SW480 (cell line): ENCODE measurements at regions not wholly inside any gene's neighbourhood (a gene's known extent, or its start where the extent isn't known, plus 50 kb on each side); places are given as distances from the start of the nearest gene placed in this dataset.

Experiments used
- DNase-seq: peaks from one replicate; pipeline ENCODE4 v3.0.0-alpha.2; 2016; ENCODE audit warnings: low spot score

DNA sequence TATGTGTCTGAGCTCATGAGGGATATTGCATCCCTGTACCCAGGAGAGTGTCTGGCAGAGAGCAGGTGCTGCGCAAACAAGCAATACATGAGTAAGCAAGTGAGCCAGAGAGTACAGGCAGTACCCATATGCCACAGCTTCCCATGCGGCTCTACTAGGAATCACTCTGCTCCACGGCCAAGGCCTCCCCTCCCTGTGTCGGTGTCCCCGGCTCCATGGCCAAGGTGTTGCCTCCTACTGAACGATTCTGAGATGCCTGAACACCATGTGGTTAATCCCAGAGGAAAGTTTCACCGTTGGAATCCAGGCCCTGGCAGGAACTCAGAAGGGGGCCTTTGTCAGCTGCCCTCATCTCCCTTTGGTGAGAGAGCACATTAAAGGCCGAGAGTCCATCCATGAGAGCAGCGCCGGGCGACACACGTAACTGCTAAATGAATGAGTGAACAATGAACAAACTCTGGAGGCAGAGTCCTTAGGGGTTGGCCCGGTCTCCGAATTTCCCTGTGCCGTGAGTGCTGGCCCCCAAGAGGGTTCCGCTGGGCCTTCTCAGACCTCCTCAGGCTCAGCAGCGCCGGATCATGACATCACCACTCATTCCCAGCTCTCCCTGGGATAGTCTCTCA, 136.0 kb upstream of the FAM20C start:
- DNase-seq = no peak

DNA sequence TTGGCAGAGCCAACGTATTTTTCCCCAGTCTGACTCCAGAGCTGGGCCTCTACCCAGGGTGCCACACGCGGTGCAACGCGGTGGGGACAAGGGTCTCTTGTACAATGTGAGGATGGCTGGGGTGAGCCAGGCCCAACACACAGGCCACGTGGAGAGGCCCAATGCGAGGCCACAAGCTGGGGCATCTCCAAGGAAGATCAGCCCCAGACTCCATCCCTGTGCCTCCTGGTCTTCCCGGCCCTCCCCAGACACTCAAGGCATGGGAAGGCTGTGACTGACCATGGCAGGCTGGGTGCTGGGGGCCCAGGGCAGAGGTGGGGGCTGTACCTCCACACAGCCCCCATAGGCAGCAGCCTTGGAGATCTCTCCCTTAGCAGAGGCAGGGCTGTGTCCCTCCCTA, 135.3 kb upstream of the FAM20C start:
- DNase-seq = no peak

DNA sequence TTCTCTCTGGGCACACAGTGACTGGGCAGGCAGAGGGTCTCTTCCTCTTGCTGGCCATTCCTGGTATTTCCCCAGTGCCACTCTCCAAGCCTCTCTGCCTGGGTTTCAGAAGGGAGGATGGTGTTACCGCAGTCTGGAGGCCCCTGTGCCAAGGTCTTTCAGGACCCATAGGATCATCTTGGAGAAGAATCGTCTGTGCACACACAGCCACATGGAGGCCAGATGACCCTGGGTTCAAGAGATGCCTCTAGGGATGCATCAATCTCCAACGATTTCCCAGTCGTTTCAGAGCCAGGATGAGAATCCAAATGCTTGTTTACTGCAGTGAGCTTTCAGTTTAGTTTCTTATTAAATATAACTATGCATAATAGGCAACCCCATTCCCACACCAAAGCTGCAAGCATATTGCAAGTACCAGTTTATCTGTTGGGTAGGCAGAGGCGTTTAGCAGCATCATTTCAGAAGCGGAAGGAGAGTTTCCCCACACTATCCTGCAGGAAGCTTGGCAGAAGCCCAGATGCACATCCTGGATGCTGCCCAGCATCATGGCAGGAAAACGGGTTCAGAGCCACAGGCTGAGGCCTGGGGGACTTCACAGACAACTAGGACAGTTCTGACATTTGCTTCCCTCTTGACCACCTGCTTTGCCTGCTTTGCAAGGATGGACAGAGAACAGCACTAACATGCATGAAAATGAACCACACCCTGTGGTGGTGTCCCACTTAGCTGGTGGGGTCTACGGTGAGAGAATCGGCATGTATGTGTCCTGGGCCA, 134.7 kb upstream of the FAM20C start:
- no peak for DNase-seq

DNA sequence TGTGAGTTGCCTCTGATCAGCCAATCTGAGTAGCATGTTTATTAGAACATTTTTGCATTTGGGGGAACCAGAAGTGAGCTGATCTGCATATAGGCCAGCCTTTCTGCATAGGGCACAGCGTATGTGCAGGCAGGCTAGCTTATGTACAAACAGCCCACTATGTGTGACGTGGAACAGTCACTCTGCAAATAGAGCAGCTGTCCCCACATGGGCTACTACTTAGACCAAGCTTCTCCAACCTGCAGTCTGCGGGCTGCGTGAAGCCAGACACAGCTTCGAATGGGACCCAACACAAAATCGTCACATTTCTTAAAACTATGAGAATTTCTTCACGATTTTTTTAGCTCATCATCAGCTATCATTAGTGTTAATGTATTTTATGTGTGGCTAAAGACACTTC, 134.1 kb upstream of the FAM20C start:
- no peak for DNase-seq

DNA sequence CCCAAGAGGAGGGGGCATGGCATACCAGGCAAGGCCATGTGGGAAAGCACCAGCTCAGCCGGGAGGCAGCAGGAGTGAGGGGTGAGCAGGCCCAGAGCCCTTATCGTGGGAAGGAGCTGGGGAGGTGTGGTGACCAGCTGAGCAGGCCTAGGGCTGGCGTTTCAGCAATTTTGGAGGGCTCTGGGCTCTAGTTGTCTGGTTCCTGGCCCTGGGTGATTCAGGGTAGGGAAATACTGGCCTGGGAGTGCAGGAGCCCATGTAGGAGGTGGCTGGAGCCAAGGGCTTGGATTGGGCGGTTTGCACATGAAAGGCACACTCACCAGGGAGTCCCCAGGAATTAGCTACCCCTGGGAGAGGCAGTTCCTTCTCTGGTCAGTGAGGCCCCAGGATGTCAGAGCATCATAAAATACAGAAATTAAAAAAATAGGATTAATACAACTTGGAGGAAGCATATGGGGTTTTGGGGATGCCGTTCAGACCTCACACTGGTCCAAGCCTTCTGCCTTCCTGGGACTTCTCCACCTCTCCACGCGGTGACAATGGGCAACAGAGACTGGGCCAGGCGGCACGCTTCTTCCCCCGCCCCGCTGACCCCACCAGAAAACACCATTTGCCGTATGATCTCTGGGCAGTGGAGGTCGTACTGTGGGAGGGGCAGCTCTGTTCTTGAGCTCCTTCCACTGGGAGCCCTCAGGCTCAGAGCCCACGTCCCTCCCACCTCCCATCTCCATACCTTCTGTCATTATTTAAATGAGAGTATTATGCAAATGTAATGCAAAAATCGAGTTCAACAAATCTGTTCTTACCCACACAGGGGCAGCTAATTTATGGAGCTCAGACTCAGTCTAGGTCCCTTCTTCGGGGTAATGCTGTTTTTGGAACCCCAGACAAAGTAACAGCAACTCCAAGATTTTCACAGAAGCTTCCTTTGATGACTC, 133.0 kb upstream of the FAM20C start:
- DNase-seq = no peak

DNA sequence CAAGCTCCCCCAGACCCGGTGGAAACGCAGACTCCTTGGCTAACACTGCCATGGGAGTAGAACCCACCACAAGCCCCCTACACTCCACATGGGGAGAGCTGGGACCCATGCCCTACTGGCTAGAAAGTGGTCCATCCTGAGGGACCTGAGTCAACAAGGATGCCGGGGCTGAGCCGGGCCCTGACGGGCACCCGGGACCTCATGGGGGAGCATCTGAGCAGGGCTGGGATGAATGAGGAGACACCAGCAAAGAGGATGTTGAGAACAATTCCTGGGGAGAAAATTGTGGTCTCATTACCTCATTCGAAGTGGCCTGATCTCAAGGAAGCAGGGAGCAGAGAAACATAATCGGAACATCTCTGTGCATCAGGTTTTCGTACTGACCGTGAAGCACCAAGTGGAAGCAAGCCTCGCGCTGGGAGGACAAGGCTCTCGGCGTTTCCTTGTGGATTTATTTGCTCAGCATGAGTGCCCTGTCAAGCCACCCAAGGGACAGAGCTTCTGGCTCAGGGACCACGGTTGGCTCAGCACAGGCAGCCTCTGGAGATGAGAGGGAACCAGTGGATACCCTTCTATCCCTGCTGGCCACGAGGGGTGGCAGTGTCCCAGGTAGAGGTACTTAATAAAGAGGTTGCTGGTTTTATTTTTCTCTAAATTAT, 132.2 kb upstream of the FAM20C start:
- no peak for DNase-seq

DNA sequence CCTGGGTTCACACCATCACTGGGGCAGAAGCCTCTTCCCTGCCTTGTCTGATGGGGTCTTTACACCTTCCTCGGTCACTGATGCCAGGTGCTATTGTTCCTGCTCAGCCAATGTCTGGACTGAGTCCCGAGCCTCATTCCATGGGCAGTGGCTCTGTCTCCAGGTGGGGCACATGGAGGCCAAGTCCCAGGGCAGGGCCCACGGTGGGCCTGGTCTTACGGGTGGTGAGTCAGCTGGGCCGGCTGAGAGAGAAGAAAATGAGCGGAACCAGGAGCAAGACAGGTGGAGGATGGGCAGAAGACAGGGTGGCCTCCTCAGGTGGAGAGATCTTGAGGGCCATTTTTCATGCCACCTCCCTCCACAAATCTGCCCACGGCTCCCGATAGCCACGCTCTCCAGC, 131.7 kb upstream of the FAM20C start:
- no peak for DNase-seq

DNA sequence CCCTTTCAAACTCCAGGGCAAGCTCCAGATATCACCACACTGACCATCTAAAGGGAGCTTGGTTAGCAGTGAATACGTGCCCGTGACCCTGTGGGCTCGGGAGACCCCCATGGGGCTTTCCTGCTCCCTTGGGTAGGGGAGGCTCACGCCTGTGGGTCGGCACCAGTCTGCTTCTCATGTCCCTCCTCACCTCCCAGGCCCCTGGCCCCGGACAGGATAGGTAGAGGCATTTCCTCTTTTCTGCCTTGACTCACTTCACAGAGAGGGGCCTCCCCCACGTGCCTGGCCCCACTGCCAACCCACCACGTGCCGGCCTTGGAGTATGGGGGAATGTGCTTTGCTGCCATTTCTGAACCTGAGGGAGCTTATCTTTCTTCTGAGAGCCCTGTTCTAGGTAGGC, 131.3 kb upstream of the FAM20C start:
- no peak for DNase-seq

DNA sequence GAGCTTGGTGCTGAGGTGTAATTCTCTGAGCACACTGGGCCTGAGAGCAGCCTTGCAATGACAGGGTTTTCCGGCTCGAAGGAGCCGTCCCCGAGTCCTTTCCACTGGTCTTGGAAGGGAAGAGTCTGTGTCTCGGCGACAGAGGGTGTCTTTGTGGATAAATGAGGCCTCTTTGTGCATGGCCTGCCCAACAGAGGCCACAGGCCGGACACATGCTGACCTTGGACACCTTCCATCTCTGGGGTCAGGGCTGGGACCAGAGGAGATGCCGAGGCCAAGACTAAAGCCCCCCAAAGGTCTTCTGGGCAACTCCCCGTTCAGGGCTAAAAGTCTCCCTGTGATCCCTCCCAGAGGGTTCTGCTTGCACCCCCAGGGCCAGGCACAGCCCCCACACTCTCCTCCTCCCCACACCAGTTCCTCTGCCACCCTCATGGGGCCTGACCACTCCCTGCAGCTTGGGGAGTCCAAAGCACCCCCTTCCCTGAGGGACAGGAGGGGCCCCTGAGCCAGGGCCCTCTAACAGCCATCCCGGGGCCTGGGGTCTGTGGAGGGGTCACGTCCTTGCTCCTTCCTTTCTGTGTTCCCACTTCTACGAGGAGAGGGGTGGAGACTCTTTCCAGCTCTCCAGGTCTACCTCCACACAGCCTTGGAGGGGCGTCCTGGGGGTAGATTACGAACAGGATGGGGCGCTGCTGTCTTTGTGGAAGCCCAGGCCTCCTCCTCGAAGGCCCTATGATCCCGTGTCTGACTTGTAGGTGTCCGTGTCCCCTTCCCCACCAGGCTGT, 130.6 kb upstream of the FAM20C start:
- DNase-seq = no peak

DNA sequence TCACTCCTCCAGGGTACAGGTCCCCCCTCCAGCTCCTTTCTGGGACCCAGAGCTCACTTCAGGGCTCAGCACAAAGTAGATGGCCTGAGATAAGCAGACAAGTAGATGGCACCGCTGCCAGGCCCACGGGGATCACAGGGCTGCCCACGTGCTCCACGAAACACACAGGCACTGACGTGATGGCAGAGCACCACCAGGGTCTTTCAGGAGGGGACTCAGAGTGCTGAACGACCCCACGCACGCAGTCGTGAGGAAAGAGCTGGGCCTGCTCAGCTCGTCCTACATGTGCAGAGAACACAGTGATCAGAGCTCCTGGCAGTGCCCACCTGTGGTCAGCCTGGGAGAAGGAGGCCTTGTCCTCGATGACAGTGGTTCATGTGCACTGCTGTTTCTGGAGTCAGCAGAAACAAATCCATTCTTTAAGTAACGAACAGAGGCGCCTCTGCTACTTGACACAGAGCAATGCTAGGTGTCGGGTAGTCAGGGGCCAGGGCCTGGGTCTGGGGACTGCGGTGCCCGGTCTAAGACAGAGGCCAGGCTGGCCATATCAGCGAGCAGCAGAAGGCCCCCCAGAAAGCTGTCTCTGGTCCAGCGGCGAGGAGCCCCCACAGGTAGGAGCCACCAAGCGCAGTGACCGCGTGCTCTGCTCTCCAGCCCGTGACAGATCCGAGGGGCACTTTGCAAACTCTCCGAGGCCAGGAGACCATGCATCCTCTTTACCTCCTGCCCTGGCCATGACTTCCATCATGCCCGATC, 129.8 kb upstream of the FAM20C start:
- DNase-seq = no peak

DNA sequence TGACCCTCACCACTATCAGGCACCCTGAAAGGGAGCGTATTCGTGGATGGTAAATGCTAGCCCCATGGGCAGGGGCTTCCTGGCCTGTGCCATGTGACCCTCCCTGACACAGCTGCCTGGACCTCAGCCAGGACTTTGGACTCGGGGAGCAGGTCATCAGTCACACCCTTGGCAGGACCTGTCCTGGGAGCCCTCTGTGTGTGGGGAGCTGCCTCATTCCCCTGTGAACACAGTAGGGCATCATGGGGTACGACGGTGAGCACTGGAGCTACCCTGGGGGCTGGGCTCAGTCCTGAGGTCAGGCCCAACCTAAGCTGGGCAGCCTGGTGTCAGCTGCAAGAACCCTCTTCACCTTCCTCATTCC, 129.3 kb upstream of the FAM20C start:
- DNase-seq = no peak

DNA sequence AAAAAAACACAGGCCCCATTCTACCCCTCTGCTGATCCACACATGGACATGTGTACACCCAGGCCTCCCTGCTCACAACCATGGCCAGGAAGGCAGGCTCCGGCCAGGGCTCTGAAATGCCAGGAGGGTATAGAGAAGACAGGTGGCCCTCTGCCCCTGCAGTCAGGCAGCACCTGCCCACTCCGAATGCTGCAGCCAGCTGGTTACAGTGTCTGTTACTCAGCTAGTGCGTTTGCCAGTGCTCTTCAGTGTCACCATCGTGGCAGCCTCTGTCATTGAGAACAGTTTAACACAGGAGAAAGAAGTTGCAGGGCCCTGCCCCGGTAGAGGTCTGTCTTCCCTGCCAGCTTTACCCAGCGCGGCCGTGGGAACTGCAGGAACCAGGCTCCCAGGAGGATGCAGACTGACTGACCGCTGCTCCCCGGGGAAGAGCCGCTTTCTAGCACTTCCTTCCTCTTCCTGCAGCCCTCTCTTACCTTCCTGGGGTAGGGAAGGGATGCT, 128.8 kb upstream of the FAM20C start:
- DNase-seq = no peak

DNA sequence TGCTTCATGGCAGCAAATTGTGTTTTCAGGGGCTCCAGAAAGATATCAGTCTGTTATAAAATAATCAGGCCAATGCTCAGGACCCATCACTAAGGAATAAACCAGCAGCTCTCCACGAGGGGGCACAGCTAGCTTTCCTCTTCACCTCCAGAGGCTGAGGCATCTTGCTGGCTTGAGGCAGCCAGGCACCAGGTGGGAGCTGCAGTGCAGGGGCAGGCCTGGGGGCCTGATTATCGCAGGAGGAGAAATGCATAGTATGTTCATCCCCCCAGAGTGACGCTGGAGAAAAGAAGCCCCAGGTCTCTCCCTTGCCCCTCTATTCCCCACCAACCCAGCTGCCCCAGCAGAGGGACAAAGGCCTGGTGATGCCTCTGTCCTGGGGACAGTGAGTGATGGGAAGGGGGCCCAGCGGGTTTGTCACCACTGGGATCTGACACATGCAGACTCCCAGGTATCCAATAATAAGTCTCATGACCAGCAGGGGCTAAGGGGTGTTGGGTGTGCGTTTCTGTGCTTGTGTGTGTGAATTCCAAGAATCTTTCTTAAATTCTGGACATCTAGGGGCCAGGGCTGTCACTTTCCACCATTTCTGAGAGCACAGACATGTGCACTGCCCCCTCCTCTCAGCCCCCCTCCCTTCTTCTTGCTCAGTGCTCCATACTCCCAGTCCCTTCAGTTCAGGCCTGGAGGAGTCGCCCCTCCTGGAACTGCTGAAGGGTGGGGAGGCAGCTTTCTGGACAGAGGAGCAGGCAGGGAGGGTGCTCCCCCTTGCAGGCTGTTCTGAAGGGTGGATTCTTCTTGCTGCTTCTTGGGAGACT, 128.1 kb upstream of the FAM20C start:
- peak; percentile 70 for DNase-seq

DNA sequence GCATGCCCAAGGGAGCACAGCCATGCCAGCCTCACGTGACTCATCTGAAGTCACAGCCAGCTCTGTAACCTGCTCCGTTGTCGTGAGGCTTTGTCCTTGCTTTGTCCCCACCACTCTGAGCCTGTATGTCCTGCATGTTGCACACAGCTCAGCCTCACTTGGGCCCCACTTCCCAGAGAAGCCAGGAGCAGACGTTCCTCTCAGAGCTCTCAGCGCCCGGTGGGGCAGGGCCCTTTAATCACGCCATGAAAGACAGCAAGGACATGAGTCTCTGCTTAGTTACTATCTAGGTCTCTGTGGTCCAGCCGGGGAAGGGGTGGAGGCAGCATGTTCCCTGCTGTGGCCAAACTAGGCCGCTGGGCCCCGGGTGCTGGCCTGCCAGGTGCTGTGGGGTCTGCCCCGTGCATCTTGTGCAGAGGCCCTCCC, 127.4 kb upstream of the FAM20C start:
- DNase-seq = no peak

DNA sequence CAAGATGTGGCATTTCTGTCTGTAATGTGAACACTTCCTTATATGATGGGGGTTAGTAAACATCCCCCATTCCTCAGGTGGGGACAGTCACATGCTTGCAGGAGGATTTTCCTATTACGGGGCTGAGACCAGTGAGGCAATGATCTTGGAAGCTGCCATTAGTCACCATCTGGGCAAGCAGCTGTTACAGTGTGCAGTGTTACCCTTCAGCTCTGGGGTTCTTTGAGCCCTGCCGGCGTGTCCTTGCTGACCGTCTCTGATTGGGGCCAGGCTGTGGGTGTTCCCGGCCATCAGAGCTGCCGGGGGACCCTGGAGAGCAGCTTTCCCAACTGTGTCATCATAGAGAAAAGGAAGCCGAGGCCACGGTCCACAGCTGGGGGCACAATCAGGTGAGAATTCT, 126.8 kb upstream of the FAM20C start:
- no peak for DNase-seq

DNA sequence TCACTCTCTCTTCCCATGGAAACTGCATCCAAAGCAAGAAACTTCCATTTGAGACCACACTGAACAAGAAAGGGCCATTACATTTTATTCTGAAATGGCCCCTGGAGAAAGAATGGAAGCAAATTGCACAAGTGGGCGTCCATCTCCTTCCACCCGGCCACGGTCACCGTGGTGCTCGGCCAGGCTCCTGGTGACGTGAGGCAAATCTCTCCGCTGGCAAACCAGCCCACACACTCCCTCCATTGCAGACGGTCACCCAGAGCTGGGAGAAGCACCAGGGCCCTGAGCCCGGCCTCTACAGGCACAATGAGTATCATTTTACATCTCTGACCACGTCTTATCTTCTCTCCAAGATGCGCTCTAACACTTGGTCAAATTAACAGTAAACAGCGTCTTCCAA, 126.1 kb upstream of the FAM20C start:
- DNase-seq = no peak

DNA sequence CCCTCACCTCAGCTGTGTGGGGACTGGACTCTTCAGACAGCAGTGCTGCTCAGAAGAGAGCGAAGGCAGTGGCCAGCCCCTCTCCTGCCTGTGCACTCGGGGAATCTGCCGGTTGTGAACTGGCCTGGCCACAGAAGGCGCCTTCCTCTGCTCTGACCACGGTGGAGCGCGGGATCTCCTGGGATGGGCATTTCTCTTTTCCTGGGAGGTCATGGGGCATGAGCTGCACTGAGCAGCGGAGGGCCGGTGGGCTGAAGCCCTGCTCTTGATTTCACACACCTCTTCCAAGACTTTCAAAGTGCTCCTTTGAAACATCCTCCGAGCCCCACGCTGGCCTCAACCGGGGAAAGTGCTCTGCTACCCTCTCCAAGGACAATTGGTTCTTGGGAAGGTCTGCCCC, 125.6 kb upstream of the FAM20C start:
- no peak for DNase-seq

DNA sequence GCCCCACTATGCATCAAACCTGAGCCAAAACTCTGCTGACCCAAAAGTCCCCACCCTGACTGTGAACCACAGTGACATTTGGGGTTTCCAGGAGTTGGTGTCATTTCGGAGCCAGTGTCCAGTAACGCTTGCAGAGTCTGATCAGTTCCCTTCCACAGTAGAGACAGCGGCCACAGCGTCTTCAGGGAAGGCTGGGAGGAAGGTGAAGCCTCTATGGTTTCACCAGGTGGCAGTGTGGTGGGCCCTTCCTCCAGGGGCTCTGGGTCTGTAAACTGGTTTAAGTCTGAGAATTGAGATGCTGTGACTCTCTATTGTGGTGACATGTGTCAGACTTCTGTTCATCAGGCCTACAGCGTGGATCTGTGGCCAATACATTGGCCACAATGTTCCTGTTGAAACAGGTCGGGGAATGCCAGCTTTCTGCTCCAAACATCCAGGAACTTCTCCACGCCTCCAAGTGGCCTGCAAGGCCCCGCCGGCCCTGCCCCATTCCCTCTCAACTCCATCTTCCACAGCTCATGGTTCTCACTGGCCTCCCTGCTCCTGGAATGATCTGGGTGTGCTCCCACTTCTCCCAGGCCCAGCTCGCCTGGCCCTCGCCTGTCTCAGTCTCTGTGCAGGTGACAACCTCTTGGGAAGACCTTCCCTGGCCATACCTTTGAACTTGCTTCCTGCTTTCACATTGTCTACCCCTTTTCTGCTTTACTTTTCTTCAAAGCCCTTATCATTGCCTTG, 124.5 kb upstream of the FAM20C start:
- DNase-seq = no peak

DNA sequence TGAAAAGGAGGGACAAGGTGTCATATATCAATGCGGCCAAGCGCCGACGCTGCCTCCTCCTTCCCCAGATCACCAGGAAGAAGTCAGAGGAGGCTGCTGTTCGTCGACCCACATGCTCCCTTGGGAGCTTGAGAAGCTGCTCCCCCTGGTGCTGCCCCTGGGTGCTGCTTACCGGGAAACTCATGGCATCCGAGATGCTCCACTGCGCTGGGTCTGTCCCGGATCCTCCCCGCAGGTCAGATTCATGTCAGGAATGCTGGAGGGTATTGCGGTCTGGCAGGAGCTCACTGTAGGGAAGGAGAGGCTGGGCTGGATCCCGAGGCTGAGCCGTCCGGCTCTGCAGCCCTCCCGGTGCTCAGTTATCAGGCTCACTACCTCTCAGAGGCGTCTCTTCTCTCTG, 123.7 kb upstream of the FAM20C start:
- no peak for DNase-seq
